CD4-positive, alpha-beta T cell treated with Interleukin-21 for 1 hour (primary cell): ENCODE measurements at regions not wholly inside any gene's neighbourhood (a gene's known extent, or its start where the extent isn't known, plus 50 kb on each side); places are given as distances from the start of the nearest gene placed in this dataset.

Source experiments
- DNase-seq: peaks from one replicate; pipeline ENCODE4 v3.0.0-alpha.2; 2020

- DNase-seq, result no peak
Measured at GRCh38 chr2:53445383-53446070, 322.1 kb upstream of the CHAC2 start.

GRCh38 chr2:53442783-53443182 is 324.8 kb upstream of the CHAC2 start:
- DNase-seq, result no peak

- DNase-seq, result no peak
Measured at GRCh38 chr2:53442093-53442492, 325.5 kb upstream of the CHAC2 start.

- DNase-seq, result no peak
Measured at GRCh38 chr2:53438692-53439091, 328.9 kb upstream of the CHAC2 start.

GRCh38 chr2:53438100-53438499 is 329.5 kb upstream of the CHAC2 start:
- no peak for DNase-seq

GRCh38 chr2:53437371-53437770 is 330.2 kb upstream of the CHAC2 start:
- DNase-seq, result no peak

GRCh38 chr2:53436882-53437281 is 330.7 kb upstream of the CHAC2 start:
- DNase-seq, result no peak

GRCh38 chr2:53435610-53436009 is 332.0 kb upstream of the CHAC2 start:
- DNase-seq, result no peak

GRCh38 chr2:53434466-53434865 is 333.1 kb upstream of the CHAC2 start:
- no peak for DNase-seq

GRCh38 chr2:53432936-53433335 is 334.7 kb upstream of the CHAC2 start:
- DNase-seq, result no peak

GRCh38 chr2:53429901-53430300 is 337.7 kb upstream of the CHAC2 start:
- no peak for DNase-seq

- DNase-seq, result no peak
Measured at GRCh38 chr2:53424902-53425301, 342.7 kb upstream of the CHAC2 start.

- DNase-seq, result no peak
Measured at GRCh38 chr2:53423465-53423864, 344.1 kb upstream of the CHAC2 start.

GRCh38 chr2:53422979-53423378 is 344.6 kb upstream of the CHAC2 start:
- no peak for DNase-seq

GRCh38 chr2:53417385-53417784 is 350.2 kb upstream of the CHAC2 start:
- DNase-seq, result no peak

- DNase-seq, result no peak
Measured at GRCh38 chr2:53407363-53408080, 360.1 kb upstream of the CHAC2 start.

GRCh38 chr2:53403792-53404413 is 363.7 kb upstream of the CHAC2 start:
- DNase-seq, result no peak

- DNase-seq, result no peak
Measured at GRCh38 chr2:53397085-53397484, 370.5 kb upstream of the CHAC2 start.

GRCh38 chr2:53381271-53381670 is 386.3 kb upstream of the CHAC2 start:
- no peak for DNase-seq

GRCh38 chr2:53379547-53379946 is 388.1 kb upstream of the CHAC2 start:
- no peak for DNase-seq

- no peak for DNase-seq
Measured at GRCh38 chr2:53378791-53379190, 388.8 kb upstream of the CHAC2 start.

- no peak for DNase-seq
Measured at GRCh38 chr2:53373126-53373525, 394.5 kb upstream of the CHAC2 start.

GRCh38 chr2:53366543-53366942 is 401.1 kb upstream of the CHAC2 start:
- no peak for DNase-seq

- no peak for DNase-seq
Measured at GRCh38 chr2:53362934-53363333, 404.7 kb upstream of the CHAC2 start.
